ENCODE measurements at regions not wholly inside any gene's neighbourhood (a gene's known extent, or its start where the extent isn't known, plus 50 kb on each side); places are given as distances from the start of the nearest gene placed in this dataset.

GRCh38 chr2:172162739-172163336, 60.1 kb upstream of the DLX2 start:
- no peaks in the 10 kb centered on the region for H3K36me3 Mint-ChIP-seq (ENCODE audit: low read depth)
- H3K4me3 Mint-ChIP-seq, result no peak overlapping the region
- H3K9me3 Mint-ChIP-seq, result no peaks in the 10 kb centered on the region
- no peaks in the 10 kb centered on the region for H3K27me3 Mint-ChIP-seq
- H3K27ac Mint-ChIP-seq, result no peak overlapping the region
- TF ChIP-seq CTCF (IDR thresholded peaks at IDR 0.05), result no peak
- ATAC-seq, result no peak
- POLR2A ChIA-PET, result no interaction called here
- intact Hi-C loops (cut with micrococcal nuclease), result no loop called here
- no peak for DNase-seq
- no peaks in the 10 kb centered on the region for H3K4me1 Mint-ChIP-seq (ENCODE audit: low read depth)
- CTCF ChIA-PET, result no interaction called here

GRCh38 chr2:172168917-172169346, 66.2 kb upstream of the DLX2 start:
- CTCF ChIA-PET, result interaction anchor here (1.4 kb wide), 1 partner anchor 295 kb away, joined by 3 read pairs; no protein-coding TSS in a partner anchor
- ATAC-seq, result no peak

GRCh38 chr2:172169611-172170010, 66.9 kb upstream of the DLX2 start:
- intact Hi-C loops (cut with micrococcal nuclease), result no loop called here
- no peaks in the 10 kb centered on the region for H3K9me3 Mint-ChIP-seq
- no peak overlapping the region for H3K4me3 Mint-ChIP-seq
- ChIA-PET POLR2A (no interaction called here), CTCF (no interaction called here)
- no peak for DNase-seq
- H3K4me1 Mint-ChIP-seq (ENCODE audit: low read depth), result peaks cover 2% of the 10 kb centered on the region
- peaks cover 6% of the 10 kb centered on the region for H3K27me3 Mint-ChIP-seq
- H3K27ac Mint-ChIP-seq, result no peak overlapping the region
- no peaks in the 10 kb centered on the region for H3K36me3 Mint-ChIP-seq (ENCODE audit: low read depth)
- no peak for ATAC-seq
- TF ChIP-seq CTCF (IDR thresholded peaks at IDR 0.05), result no peak

More at GRCh38 chr2:172168917-172169346, 66.2 kb upstream of the DLX2 start:
- intact Hi-C loops (cut with micrococcal nuclease), result no loop called here
- POLR2A ChIA-PET, result no interaction called here
- peaks cover 2% of the 10 kb centered on the region for H3K4me1 Mint-ChIP-seq (ENCODE audit: low read depth)
- H3K27me3 Mint-ChIP-seq, result peaks cover 6% of the 10 kb centered on the region
- no peak overlapping the region for H3K4me3 Mint-ChIP-seq
- H3K9me3 Mint-ChIP-seq, result no peaks in the 10 kb centered on the region
- H3K36me3 Mint-ChIP-seq (ENCODE audit: low read depth), result no peaks in the 10 kb centered on the region
- H3K27ac Mint-ChIP-seq, result no peak overlapping the region
- no peak for DNase-seq
- no peak for TF ChIP-seq CTCF (IDR thresholded peaks at IDR 0.05)

GRCh38 chr2:172172513-172173173, 69.9 kb upstream of the DLX2 start:
- peaks cover 2% of the 10 kb centered on the region for H3K4me1 Mint-ChIP-seq (ENCODE audit: low read depth)
- ATAC-seq, result peak; percentile 98
- DNase-seq, result peak; percentile 70
- TF ChIP-seq CTCF (IDR thresholded peaks at IDR 0.05), result peak; percentile 80
- peaks cover 6% of the 10 kb centered on the region for H3K9me3 Mint-ChIP-seq
- intact Hi-C loops (cut with micrococcal nuclease), result loop anchor here (1.0 kb wide), 1 partner anchor 293 kb away; no protein-coding TSS in a partner anchor
- no peaks in the 10 kb centered on the region for H3K36me3 Mint-ChIP-seq (ENCODE audit: low read depth)
- H3K4me3 Mint-ChIP-seq, result peak overlapping the region; percentile 47
- H3K27ac Mint-ChIP-seq, result no peak overlapping the region
- peaks cover 6% of the 10 kb centered on the region for H3K27me3 Mint-ChIP-seq
- POLR2A ChIA-PET, result interaction anchor here (1.0 to 1.3 kb wide), 2 partner anchors 141 to 344 kb away, joined by 3 read pairs; no protein-coding TSS in a partner anchor
- CTCF ChIA-PET, result interaction anchor here (0.7 to 6.5 kb wide), 17 partner anchors 8 to 599 kb away, joined by 3 to 106 read pairs (median 3); no protein-coding TSS in a partner anchor

GRCh38 chr2:172173174-172173706, 70.5 kb upstream of the DLX2 start:
- TF ChIP-seq CTCF (IDR thresholded peaks at IDR 0.05), result no peak
- no peak for ATAC-seq
- Mint-ChIP-seq H3K27me3 (peaks cover 6% of the 10 kb centered on the region), H3K36me3 (ENCODE audit: low read depth) (no peaks in the 10 kb centered on the region), H3K4me1 (ENCODE audit: low read depth) (peaks cover 2% of the 10 kb centered on the region), H3K9me3 (peaks cover 6% of the 10 kb centered on the region), H3K4me3 (peak overlapping the region; percentile 47), H3K27ac (no peak overlapping the region)
- POLR2A ChIA-PET, result interaction anchor here (1.3 kb wide), 1 partner anchor 140 kb away, joined by 3 read pairs; no protein-coding TSS in a partner anchor
- DNase-seq, result no peak
- CTCF ChIA-PET, result interaction anchor here (1.0 to 6.5 kb wide), 12 partner anchors 8 to 599 kb away, joined by 3 to 106 read pairs (median 4); no protein-coding TSS in a partner anchor
- intact Hi-C loops (cut with micrococcal nuclease), result no loop called here
